GM18909 (cell line): ENCODE measurements at regions not wholly inside any gene's neighbourhood (a gene's known extent, or its start where the extent isn't known, plus 50 kb on each side); places are given as distances from the start of the nearest gene placed in this dataset.

ENCODE experiments used
- ATAC-seq: cut with Tn5 transposase; IDR thresholded peaks from one replicate; pipeline ENCODE4 v1.9.1; 2021; ENCODE audit warnings: mild to moderate bottlenecking; ENCODE audit not compliant: unreplicated experiment, poor library complexity

DNA sequence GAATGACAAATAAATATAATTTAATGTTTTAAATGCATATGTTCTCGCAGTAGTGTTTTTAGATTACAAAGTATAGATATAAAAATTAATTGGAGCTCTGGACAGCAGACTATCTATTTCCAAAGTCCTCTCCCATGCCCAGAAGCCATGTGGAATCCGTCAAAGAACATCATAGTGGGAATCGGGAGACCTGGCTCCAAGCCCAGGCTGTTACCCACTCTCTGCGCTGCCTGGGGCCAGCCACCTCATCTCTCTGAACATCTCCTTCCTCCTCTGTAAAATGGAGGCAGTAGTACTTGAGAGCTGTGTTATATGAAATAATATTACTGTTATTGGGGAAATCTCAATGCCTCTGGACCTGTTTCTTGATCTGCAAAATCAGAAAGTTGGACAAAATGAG is 58.1 kb upstream of the SLC30A5 start:
- ATAC-seq = no peak

GRCh38 chr5:69038539-69038938 is 55.3 kb upstream of the SLC30A5 start:
- ATAC-seq = no peak

DNA sequence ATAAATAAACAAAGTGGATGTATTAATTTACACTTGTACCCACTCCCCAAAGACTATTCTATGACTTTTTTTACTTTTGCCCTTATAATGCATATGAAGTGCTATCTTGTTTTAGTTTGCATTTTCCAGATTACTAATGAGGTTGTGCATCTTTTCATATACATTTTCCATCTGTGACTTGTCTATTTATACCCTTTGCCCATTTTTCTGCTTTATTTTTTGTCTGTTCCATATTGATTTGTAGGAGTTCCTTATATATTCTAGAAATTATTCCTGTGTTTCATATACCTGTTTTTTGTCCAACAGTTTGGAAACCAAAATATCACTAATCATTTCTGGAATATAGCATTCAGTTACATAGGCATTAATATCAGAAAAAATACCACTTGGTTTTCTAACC is 54.0 kb upstream of the SLC30A5 start:
- ATAC-seq = no peak

GRCh38 chr5:69042500-69042899 is 51.3 kb upstream of the SLC30A5 start:
- peak; percentile 32 for ATAC-seq

- ATAC-seq = peak; percentile 96
Observed at GRCh38 chr5:69042915-69043654, 50.7 kb upstream of the SLC30A5 start.

GRCh38 chr5:69043655-69043996 is 50.2 kb upstream of the SLC30A5 start:
- ATAC-seq = no peak
